ENCODE measurements at regions not wholly inside any gene's neighbourhood (a gene's known extent, or its start where the extent isn't known, plus 50 kb on each side); places are given as distances from the start of the nearest gene placed in this dataset.

- TF ChIP-seq MAX (IDR thresholded peaks at IDR 0.05) (no peak), RAD21 (IDR thresholded peaks at IDR 0.05; ENCODE audit: low read depth) (no peak), CREB1 (IDR thresholded peaks at IDR 0.05; ENCODE audit: low read depth) (no peak), FOXM1 (IDR thresholded peaks at IDR 0.05; ENCODE audit: borderline replicate concordance, low read depth) (no peak), TAF1 (IDR thresholded peaks at IDR 0.05; ENCODE audit: low read depth) (no peak), CEBPB (IDR thresholded peaks at IDR 0.05) (no peak), ZBTB7A (IDR thresholded peaks at IDR 0.05; ENCODE audit: low read depth) (no peak), TCF12 (IDR thresholded peaks at IDR 0.05; ENCODE audit: low read depth) (no peak), EP300 (IDR thresholded peaks at IDR 0.05; ENCODE audit: borderline replicate concordance) (no peak), NFIC (IDR thresholded peaks at IDR 0.05) (no peak), USF1 (IDR thresholded peaks at IDR 0.05) (no peak), EGR1 (IDR thresholded peaks at IDR 0.05) (no peak)
These were observed 153.2 kb upstream of the FBXL7 start for GRCh38 chr5:15346738-15347137.

Data from Ishikawa (cell line).